HepG2 (cell line): ENCODE measurements at regions not wholly inside any gene's neighbourhood (a gene's known extent, or its start where the extent isn't known, plus 50 kb on each side); places are given as distances from the start of the nearest gene placed in this dataset.
A peak's percentile ranks its signal among the peaks of the same experiment; 100 is the strongest.

Experiments
- ATAC-seq: fragments of 200-7000 bp; cut with Tn5 transposase; 3 replicates; pipeline ENCODE4 v1.9.1; 2020; ENCODE audit warnings: mild to moderate bottlenecking, moderate library complexity
- BruUV-seq: library from RNA; stranded (reverse); fragments of 400-500 nt; replicated peaks from 2 replicates; lab custom pipeline; 2021; lab: Mats Ljungman, UMichigan
- CTCF ChIA-PET: fragments of 300-600 bp; formaldehyde crosslinking; extraction: SDS; loops from one replicate; lab custom pipeline; 2021; ENCODE audit warnings: low total read pairs, inconsistent platforms, low intra/inter-chr PET ratio; lab: Yijun Ruan, JAX
- POLR2A ChIA-PET: fragments of 350-600 bp; sonication (Branson Sonifier 250); formaldehyde crosslinking; loops from one replicate; lab custom pipeline; 2020; ENCODE audit warnings: antibody characterized with exemption, inconsistent platforms; lab: Yijun Ruan, JAX
- DNase-seq: peaks from one replicate; pipeline ENCODE4 v3.0.0-alpha.2; 2015; ENCODE audit warnings: low spot score
- FAIRE-seq: peaks from 3 replicates; lab custom pipeline; 2011; peaks lifted over from hg19 to GRCh38; lab: Jason Lieb, UNC
- H2AFZ ChIP-seq: one replicate; pipeline ENCODE4 v1.6.1; 2011; ENCODE audit warnings: low read length, inconsistent platforms
- H3K27ac ChIP-seq: fragments of 300-600 bp; 3 replicates; pipeline ENCODE4 v1.8.0; 2011; ENCODE audit warnings: mixed run types, mild to moderate bottlenecking, mixed read lengths, low read length, inconsistent platforms; ENCODE audit not compliant: insufficient read depth; ENCODE audit errors: extremely low read length
- H3K27me3 ChIP-seq, 2 experiments: fragments of 200-600 bp in 1 of 2; 2 replicates in 1 of 2; 3 replicates in 1 of 2; pipeline versions ENCODE4 v1.6.0 to v1.8.0; 2011; ENCODE audit warnings: low read length in 2 of 2, mild to moderate bottlenecking in 2 of 2, moderate library complexity in 2 of 2, inconsistent platforms in 1 of 2; ENCODE audit not compliant: insufficient read depth in 2 of 2, control insufficient read depth in 1 of 2
- H3K36me3 ChIP-seq, 2 experiments: fragments of 200-600 bp in 1 of 2; replicated peaks in 1 of 2; 2 replicates in 1 of 2; 3 replicates in 1 of 2; pipeline versions ENCODE4 v1.5.1 to v1.8.0; 2011; ENCODE audit warnings: low read length in 2 of 2, inconsistent platforms in 1 of 2; ENCODE audit not compliant: insufficient read depth in 2 of 2, control insufficient read depth in 1 of 2
- H3K4me1 ChIP-seq: 2 replicates; pipeline ENCODE4 v1.5.1; 2012; ENCODE audit warnings: low read length, inconsistent platforms; ENCODE audit not compliant: insufficient read depth
- H3K4me2 ChIP-seq: 2 replicates; pipeline ENCODE4 v1.6.0; 2011; ENCODE audit warnings: low read depth, low read length, inconsistent platforms
- H3K4me3 ChIP-seq, 3 experiments: fragments of 200-600 bp in 1 of 3; sonication (generic), shearing (Covaris generic) in 1 of 3; replicated peaks in 1 of 3; 2 replicates each; pipeline ENCODE4 v1.5.1; 2011 to 2016; ENCODE audit warnings: low read length in 3 of 3, inconsistent platforms in 2 of 3, low read depth in 2 of 3, mild to moderate bottlenecking in 2 of 3, control low read depth in 1 of 3, mixed read lengths in 1 of 3; ENCODE audit not compliant: insufficient read depth in 1 of 3
- H3K79me2 ChIP-seq: one replicate; pipeline ENCODE4 v1.6.1; 2011; ENCODE audit warnings: low read length, inconsistent platforms; ENCODE audit not compliant: insufficient read depth
- H3K9ac ChIP-seq: 2 replicates; pipeline ENCODE4 v1.6.0; 2011; ENCODE audit warnings: mild to moderate bottlenecking, low read depth, low read length, inconsistent platforms; ENCODE audit not compliant: insufficient read depth
- H3K9me3 ChIP-seq: 2 replicates; pipeline ENCODE4 v1.5.1; 2012; ENCODE audit warnings: mild to moderate bottlenecking, low read length
- H4K20me1 ChIP-seq: 2 replicates; pipeline ENCODE4 v1.6.0; 2011; ENCODE audit warnings: inconsistent platforms, mild to moderate bottlenecking, low read length, moderate library complexity; ENCODE audit not compliant: insufficient read depth
- ATF7-NPFF ChIP-seq: sonication (generic); formaldehyde crosslinking; IDR thresholded peaks from 2 replicates; pipeline ENCODE4 v1.8.1; 2023; ENCODE audit warnings: mild to moderate bottlenecking, low read depth, missing genetic modification reagents, moderate library complexity
- BCL6 ChIP-seq: IDR thresholded peaks from 2 replicates; pipeline ENCODE4 v1.6.1; 2016; ENCODE audit warnings: missing genetic modification reagents, missing compliant biosample characterization
- E2F5 ChIP-seq: sonication (generic); formaldehyde crosslinking; conservative IDR thresholded peaks from 2 replicates; pipeline ENCODE4 v1.4.0; 2020; ENCODE audit warnings: missing genetic modification reagents
- HNRNPK ChIP-seq: fragments of 200-400 bp; formaldehyde crosslinking; IDR thresholded peaks from 2 replicates; pipeline ENCODE4 v1.6.1; 2018; ENCODE audit warnings: low read length, low read depth, moderate library complexity, mild to moderate bottlenecking; ENCODE audit not compliant: poor library complexity, severe bottlenecking
- KMT2B ChIP-seq: IDR thresholded peaks from 2 replicates; pipeline ENCODE4 v1.6.1; 2016; ENCODE audit warnings: missing genetic modification reagents, missing compliant biosample characterization
- MAFF ChIP-seq: IDR thresholded peaks from 2 replicates; pipeline ENCODE4 v1.6.1; 2011; ENCODE audit warnings: low read depth, low read length, improper control_type of control experiment
- MAX ChIP-seq: IDR thresholded peaks from 2 replicates; pipeline ENCODE4 v1.6.1; 2012; ENCODE audit warnings: inconsistent platforms
- SNAI1 ChIP-seq: sonication (generic); formaldehyde crosslinking; IDR thresholded peaks from 2 replicates; pipeline ENCODE4 v1.5.0; 2020; ENCODE audit warnings: mild to moderate bottlenecking, missing genetic modification reagents, borderline replicate concordance
- SSRP1 ChIP-seq: IDR thresholded peaks from 2 replicates; pipeline ENCODE4 v1.6.1; 2016; ENCODE audit warnings: control low read depth
- ZFP37 ChIP-seq: sonication (generic); formaldehyde crosslinking; IDR thresholded peaks from 2 replicates; pipeline ENCODE4 v1.4.0; 2020; ENCODE audit warnings: missing genetic modification reagents, borderline replicate concordance
- ZNF530 ChIP-seq: sonication (generic); formaldehyde crosslinking; IDR thresholded peaks from 2 replicates; pipeline ENCODE4 v1.5.0; 2020; ENCODE audit warnings: low read depth, mild to moderate bottlenecking, missing genetic modification reagents
- WGBS: methylation state at CpG from one replicate; pipeline ENCODE4 v1.1.6; 2017; ENCODE audit warnings: low lambda C conversion rate; 5-methylcytosine and 5-hydroxymethylcytosine counted together
- in situ Hi-C: cut with HindIII; loops from 2 replicates; pipeline ENCODE4 v1.10.0; 2017; ENCODE audit warnings: low pct_unique_long_range_greater_than_20kb; ENCODE audit not compliant: extremely low pct_ligation_motif_present
- intact Hi-C: fragments of 100-400 bp; cut with micrococcal nuclease; formaldehyde crosslinking; loops from one replicate; pipeline ENCODE4 v1.10.0; 2022; ENCODE audit not compliant: unreplicated experiment
- TF ChIP-seq, protein P1 (sequence below): IDR thresholded peaks from 2 replicates; pipeline ENCODE4 v1.6.1; 2016; ENCODE audit warnings: low read depth, missing genetic modification reagents, missing compliant biosample characterization
- TF ChIP-seq, protein P2 (sequence below): IDR thresholded peaks from 2 replicates; pipeline ENCODE4 v1.6.1; 2018; ENCODE audit warnings: missing genetic modification reagents, mild to moderate bottlenecking, missing compliant biosample characterization

DNA sequence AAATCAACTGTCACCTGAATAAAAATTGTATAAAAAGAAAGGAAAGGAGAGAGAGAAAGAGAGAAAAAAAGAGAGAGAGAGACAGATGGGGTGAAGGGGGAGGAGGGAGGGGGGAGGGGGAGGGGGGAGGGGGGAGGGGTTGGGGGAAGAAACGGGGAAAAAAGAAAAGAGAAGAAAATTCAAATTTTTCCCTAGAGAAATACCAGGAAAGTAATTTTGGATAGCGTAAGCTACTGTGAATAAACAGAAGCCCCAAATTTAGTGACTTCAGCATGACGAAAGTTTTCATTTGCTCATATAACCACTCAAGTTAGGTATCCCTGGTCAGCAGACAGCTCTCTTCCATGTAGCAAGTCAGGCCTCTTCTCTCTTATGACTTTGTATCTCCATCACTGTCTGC lies 289.4 kb upstream of the MYOCD start:
- DNase-seq: no peak
- H4K20me1 ChIP-seq: no peaks in the 10 kb centered on the region
- H3K4me3 ChIP-seq: no peak overlapping the region
- no peaks in the 10 kb centered on the region for H3K27me3 ChIP-seq
- no TSS peak for BruUV-seq
- no peaks in the 10 kb centered on the region for H3K36me3 ChIP-seq
- TF ChIP-seq HNRNPK (peak; percentile 93), BCL6 (CRISPR knock-in tag) (no peak)
- TF ChIP-seq, all 625 proteins: peak for 1
- no peak overlapping the region for H3K4me2 ChIP-seq
- ATAC-seq (no peak), FAIRE-seq (no peak)
- no peak overlapping the region for H3K27ac ChIP-seq
- intact Hi-C loops: no loop called here
- H3K9ac ChIP-seq: no peak overlapping the region
- H3K4me1 ChIP-seq: no peaks in the 10 kb centered on the region
- H3K9me3 ChIP-seq: no peaks in the 10 kb centered on the region
- no peak overlapping the region for H2AFZ ChIP-seq
- CTCF ChIA-PET: no interaction called here
- in situ Hi-C loops: no loop called here
- POLR2A ChIA-PET: no interaction called here
- H3K79me2 ChIP-seq: no peaks in the 10 kb centered on the region
- WGBS: 63% methylated on average over 3 of the region's 3 CpGs

- Histone ChIP-seq H3K9me3 (no peaks in the 10 kb centered on the region), H4K20me1 (no peaks in the 10 kb centered on the region), H3K36me3 (no peaks in the 10 kb centered on the region), H3K9ac (no peak overlapping the region), H3K4me2 (no peak overlapping the region), H3K4me1 (no peaks in the 10 kb centered on the region), H3K4me3 (no peak overlapping the region), H3K27ac (no peak overlapping the region), H2AFZ (no peak overlapping the region), H3K79me2 (no peaks in the 10 kb centered on the region), H3K27me3 (no peaks in the 10 kb centered on the region)
- POLR2A ChIA-PET: no interaction called here
- intact Hi-C loops: no loop called here
- CTCF ChIA-PET: no interaction called here
- 0% methylated on average over 1 of the region's 1 CpG for WGBS
- FAIRE-seq: no peak
- in situ Hi-C loops: no loop called here
- no TSS peak for BruUV-seq
- no peak for DNase-seq
- no peak for ATAC-seq
- no peak for TF ChIP-seq SSRP1 (CRISPR knock-in tag)
- no peak for TF ChIP-seq ZFP37 (CRISPR knock-in tag)
- no peak for TF ChIP-seq ZNF530 (CRISPR knock-in tag)
- TF ChIP-seq ATF7-NPFF (CRISPR knock-in tag): no peak
- TF ChIP-seq, protein P1, sequence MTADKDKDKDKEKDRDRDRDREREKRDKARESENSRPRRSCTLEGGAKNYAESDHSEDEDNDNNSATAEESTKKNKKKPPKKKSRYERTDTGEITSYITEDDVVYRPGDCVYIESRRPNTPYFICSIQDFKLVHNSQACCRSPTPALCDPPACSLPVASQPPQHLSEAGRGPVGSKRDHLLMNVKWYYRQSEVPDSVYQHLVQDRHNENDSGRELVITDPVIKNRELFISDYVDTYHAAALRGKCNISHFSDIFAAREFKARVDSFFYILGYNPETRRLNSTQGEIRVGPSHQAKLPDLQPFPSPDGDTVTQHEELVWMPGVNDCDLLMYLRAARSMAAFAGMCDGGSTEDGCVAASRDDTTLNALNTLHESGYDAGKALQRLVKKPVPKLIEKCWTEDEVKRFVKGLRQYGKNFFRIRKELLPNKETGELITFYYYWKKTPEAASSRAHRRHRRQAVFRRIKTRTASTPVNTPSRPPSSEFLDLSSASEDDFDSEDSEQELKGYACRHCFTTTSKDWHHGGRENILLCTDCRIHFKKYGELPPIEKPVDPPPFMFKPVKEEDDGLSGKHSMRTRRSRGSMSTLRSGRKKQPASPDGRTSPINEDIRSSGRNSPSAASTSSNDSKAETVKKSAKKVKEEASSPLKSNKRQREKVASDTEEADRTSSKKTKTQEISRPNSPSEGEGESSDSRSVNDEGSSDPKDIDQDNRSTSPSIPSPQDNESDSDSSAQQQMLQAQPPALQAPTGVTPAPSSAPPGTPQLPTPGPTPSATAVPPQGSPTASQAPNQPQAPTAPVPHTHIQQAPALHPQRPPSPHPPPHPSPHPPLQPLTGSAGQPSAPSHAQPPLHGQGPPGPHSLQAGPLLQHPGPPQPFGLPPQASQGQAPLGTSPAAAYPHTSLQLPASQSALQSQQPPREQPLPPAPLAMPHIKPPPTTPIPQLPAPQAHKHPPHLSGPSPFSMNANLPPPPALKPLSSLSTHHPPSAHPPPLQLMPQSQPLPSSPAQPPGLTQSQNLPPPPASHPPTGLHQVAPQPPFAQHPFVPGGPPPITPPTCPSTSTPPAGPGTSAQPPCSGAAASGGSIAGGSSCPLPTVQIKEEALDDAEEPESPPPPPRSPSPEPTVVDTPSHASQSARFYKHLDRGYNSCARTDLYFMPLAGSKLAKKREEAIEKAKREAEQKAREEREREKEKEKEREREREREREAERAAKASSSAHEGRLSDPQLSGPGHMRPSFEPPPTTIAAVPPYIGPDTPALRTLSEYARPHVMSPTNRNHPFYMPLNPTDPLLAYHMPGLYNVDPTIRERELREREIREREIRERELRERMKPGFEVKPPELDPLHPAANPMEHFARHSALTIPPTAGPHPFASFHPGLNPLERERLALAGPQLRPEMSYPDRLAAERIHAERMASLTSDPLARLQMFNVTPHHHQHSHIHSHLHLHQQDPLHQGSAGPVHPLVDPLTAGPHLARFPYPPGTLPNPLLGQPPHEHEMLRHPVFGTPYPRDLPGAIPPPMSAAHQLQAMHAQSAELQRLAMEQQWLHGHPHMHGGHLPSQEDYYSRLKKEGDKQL (CRISPR knock-in tag): no peak
- TF ChIP-seq, protein P2, sequence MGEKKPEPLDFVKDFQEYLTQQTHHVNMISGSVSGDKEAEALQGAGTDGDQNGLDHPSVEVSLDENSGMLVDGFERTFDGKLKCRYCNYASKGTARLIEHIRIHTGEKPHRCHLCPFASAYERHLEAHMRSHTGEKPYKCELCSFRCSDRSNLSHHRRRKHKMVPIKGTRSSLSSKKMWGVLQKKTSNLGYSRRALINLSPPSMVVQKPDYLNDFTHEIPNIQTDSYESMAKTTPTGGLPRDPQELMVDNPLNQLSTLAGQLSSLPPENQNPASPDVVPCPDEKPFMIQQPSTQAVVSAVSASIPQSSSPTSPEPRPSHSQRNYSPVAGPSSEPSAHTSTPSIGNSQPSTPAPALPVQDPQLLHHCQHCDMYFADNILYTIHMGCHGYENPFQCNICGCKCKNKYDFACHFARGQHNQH: no peak
- TF ChIP-seq E2F5: no peak
- no peak for TF ChIP-seq MAX
- TF ChIP-seq SNAI1: no peak
- no peak for TF ChIP-seq KMT2B (CRISPR knock-in tag)
- peak; percentile 90 for TF ChIP-seq MAFF
Measured at GRCh38 chr17:12386225-12386624, 279.5 kb upstream of the MYOCD start.
